HEK293 (cell line): ENCODE measurements at regions not wholly inside any gene's neighbourhood (a gene's known extent, or its start where the extent isn't known, plus 50 kb on each side); places are given as distances from the start of the nearest gene placed in this dataset.

Source experiments
- ZNF426 ChIP-seq: fragments of 450-650 bp; formaldehyde crosslinking; IDR thresholded peaks from 2 replicates; pipeline ENCODE4 v1.5.1; 2017; ENCODE audit warnings: missing biosample characterization, missing genetic modification characterization, mild to moderate bottlenecking, inconsistent platforms, moderate library complexity

DNA sequence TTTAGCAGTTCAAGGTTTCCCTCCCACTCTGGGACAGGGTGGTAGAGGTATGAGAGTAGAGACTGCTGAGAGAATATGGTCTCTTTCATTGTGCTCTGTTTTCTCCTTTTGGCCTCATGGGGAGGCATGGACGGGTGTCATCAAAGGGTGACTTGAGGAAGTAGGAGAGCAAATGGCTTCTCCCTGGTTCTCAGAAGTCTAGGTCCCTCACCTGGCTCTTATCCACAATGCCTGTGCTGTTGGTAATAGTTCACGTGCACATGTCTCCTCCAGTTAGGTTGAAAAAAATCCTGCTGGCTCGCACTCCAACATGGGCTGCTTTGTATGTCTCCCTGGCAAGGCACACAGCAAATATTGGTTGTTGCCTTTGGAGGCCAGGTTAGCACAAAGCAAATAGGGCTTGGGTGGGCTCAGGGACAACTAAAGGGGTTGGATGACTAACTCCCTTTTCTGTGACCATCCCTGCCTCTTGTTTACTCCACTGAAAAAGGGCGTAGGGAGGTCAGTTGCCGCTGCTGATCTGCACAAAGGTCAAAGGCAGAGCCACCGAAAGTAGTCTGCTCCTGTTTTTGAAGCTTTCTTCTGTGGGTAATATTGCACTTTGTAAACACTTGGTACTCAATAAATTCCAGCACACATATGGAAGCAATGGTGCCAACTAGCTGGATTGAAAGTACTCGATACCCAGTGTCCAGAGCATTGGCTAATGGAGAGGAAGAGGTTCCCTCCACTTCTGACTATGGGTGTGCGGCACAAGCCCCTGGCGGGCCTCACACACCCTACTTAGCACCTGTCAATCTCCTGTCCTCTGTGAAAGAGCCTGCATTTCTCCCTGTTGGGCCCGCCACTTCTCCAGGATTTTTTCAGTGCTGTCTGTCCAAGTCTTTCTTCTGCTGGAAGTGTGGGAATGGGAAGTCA is 121.8 kb downstream of the SLC38A6 start (continued):
- no peak for TF ChIP-seq ZNF426
